ENCODE measurements at regions not wholly inside any gene's neighbourhood (a gene's known extent, or its start where the extent isn't known, plus 50 kb on each side); places are given as distances from the start of the nearest gene placed in this dataset.

DNA sequence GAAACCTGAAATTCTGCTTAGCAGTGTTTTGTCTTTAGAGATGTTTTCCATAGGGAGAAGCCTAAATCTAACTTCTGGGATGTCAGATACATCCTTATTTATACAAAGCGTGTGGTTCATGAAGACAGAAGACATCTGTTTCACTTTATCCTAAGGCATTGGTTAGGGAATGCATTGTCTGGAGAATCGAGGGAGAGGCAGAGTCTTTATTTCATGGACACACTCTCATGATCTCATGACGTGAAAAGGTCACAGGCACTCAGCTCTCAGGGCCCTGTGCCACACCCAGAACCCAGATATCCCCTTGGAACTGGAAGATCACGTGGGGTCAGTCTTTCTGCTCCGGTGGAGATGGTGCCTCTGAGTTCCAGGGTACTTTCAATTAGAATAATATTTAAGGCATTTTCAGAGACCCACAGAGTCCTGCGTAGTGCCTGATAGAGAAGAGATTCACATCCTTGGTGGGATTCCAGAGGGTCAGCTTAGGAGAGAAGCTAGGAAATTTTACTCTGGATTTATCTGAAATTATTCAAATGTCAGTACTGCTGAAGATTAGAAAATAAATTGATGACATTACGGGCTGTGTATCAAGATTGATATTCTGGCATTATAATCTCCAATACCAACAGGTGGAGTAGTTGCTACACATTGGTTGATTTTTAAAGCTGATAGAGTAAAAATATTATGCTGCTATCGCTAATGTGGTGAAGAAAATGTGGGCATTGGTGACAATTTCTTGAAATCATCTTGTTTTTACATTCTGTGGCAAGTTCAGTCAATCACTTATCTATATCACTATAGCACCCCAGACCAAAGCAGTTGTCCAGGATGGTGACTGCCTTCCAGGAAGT lies 378.3 kb downstream of the MTRR start:
- DNase-seq: no peak

DNA sequence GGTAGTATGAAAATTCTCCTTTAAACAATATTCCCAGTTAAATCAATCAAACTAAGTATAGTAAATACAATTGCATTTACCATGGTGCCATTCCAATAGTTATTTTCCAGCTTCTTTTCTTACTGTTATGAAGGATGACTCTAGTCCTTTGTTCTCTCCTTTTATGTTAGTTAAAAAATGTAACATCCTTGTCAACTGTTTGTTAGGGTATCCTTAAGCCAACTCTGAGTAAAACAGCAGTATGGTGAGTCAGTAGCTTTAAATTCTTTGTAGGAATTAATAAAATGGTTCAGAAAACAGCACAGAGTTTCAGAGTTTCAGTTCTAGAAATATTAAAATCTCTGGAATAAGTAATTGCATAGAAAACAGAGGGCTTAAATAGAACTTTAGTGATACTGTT lies 384.4 kb downstream of the MTRR start:
- no peak for DNase-seq

DNA sequence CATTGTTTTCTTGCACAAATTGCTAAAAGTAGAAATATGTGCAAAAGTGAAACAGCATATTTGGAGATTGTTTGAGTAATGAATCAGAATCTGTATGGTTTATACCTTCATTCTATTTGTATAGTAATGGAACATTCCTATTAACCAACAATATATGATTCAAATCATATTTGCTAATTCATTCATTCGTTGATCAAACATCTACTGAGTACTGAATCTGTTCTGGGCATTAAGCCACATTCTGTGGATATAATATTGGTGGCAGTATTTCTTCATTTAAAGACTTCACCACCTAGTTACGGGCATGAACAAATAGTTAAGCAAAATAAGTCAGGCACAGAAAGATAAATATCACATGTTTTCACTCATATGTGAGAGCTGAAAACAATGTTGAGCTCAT lies 385.7 kb downstream of the MTRR start:
- DNase-seq: no peak

DNA sequence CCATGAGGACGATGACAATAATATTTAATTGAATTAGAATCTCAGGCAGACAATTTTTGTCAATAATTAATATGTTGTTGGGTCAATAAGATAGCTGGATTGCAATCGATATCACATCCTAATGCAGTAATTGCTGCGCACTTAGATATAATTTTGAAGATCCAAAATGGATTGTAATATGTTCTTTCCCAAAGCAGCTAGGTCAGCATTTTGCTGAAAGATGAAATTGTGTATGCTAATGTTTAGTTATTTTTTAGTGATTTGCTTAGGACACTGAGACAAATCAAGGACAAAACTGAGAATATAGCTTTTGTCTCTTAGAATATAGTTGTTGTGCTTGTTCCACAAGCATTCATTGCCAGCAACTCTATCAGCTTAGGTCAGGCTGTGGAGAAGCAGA lies 389.9 kb downstream of the MTRR start:
- DNase-seq: no peak

DNA sequence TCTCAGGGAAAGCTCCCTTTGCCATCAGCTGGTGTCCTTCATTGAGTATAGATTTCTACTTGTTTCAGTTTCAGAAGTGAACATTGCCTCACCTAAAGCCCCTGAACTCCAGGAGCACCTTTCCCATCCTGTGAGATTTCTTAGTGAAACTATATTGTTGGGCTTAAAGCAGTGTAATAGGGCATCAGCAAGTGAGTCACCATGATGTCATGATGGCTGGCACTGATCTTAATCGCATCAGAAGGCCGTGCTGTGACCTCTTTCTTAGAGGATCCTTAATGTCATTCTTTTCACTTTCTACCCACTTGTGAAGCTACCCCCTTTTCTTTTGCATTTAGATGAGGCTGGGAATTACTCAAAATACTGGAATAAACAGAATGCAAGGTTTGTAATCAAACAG lies 401.3 kb downstream of the MTRR start:
- no peak for DNase-seq

DNA sequence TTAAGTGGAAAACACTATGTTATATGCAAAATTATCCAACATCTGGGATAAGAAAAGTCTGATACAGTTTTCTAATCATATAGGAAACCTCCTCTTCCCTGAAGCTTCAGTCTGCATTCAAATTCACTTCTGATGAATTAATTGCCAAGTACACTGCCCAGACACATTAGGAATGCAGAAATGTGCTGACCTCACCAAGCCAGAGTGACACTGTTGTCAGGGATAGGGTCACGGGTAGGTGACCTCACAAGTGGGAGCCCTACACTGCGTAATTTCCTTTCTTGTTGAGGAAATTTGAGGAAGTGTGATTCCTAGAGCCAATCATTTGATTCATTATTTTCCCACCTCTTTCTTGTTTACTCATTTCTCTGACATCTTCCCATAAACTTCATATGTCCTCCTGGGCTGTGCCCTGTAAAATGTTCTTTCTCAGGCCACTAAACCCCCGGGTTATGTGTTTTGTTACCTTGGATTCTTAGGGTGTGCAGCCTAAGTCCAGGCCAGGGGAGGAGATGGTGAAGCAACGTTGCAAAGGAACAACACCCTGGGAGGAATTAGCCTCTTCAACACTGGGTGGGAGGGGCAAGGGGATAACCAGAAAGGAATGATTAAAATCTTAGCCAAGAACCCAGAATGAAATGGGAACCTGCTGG lies 411.9 kb downstream of the MTRR start:
- no peak for DNase-seq

DNA sequence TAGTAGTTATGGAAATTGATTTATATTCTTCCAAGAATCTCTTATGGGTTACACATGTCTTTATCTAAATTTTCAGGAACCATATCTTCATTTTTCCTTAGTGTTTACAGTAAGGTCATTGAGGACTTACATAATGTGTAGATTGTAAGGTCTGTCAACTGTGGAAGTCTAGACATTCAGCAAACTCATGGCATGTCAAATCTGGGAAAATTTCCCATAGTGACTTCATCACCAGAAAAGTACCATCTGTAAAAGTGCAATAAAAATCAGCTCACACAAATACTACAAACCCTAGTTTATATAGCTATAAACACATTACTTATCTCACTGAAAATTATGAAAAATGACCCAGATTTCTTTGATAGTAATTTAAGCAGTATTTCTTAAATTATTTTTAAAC lies 419.4 kb downstream of the MTRR start:
- no peak for DNase-seq

DNA sequence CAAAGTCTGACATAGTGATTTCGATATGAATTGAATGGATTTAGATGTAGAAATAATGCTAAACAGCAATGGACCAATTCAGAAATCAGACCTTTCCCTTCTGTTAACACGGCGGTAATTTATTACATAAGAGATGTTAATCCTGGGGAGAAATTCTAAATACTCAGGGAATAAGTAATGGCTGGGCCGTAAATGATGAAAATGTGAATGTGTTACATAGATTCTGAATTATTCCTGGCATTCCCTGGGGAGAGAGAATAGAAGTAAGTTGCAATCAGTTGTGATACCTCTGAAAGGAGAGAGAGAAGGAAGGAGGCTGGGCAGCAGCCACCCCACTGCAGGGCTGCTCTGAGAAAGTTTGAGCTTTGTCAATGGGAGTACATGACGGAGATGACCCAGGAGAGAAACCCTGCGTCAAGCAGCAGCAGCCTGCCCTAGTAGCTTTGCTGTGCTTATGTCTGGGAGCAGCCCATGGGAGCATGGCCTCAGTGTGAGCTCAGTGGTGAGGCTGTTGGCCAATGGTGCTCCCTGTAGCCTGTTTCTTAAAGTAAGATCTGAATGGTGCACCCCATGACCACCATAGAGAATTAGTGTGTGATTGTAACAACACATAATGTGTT lies 420.1 kb downstream of the MTRR start:
- DNase-seq: no peak

DNA sequence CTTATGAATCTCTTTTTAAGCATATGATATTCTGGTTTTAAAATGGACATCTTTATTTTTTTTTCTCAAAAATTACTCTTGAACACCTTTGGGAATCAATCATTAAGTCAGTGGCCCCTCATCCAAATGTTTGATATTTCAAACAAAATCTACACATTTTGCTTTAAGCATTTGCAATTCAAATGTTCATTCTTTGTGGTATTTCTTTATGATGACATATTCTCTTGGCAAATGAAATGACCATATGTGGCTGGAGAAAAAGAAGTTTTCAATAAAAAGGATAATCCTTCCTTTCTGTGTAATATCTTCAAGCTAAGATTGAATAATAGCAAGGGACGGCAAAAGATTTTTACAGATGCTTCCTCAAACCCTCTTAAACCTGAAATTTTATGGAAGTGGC lies 420.8 kb downstream of the MTRR start:
- no peak for DNase-seq

DNA sequence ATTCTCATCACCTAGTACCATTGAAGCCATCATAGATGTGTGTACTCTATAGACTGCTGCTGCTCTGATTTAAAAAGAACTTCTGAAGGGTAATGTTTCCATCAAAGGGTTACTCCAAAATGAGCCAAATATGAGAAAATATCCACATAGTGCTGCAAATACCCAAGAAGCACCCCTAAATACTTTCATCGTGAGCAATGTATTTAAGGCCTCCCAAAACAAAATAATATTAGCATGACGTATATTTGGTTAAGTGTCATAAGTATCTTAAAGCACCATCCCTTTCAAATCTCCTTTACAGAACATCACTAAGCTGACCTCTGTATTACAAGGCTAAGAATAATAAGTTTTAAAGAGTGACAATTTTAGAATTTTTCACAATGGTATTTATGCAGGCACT lies 421.8 kb downstream of the MTRR start:
- DNase-seq: no peak

DNA sequence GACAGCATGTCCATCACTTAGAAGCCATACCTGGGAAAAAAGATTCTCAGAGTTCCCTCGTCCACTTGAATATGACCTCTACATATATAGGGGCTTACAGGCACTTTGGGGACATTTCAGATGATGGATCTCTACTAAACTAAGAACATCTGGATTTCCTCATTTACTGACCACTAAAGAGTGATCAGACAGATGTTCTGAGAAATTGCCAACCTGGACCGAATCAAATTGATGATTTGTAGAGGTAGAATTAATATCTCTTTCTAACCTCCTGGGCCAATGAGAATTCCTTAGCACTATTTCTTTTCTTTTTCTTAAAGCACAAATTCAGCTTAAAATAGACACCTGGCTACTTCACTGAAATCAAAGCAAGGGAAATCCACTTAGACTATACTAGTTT lies 422.7 kb downstream of the MTRR start:
- DNase-seq: no peak

DNA sequence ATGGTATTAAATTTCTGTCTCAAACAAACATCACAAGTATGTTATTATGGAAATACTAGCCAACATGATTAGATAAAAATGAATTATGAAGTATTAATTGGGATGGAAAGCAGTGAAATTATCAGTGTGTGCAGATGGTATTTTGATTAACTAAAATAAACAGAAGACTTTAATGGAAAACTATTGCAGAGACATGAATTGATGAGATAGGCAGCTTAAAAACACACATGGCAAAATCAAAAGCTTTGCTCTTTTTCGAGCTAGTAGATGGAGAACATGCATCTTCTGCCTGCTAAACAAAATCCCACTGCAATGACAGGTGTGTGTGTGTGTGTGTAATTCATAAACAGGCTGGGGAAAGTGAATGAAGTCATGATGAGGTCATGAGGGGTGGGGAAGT lies 426.2 kb downstream of the MTRR start:
- no peak for DNase-seq

DNA sequence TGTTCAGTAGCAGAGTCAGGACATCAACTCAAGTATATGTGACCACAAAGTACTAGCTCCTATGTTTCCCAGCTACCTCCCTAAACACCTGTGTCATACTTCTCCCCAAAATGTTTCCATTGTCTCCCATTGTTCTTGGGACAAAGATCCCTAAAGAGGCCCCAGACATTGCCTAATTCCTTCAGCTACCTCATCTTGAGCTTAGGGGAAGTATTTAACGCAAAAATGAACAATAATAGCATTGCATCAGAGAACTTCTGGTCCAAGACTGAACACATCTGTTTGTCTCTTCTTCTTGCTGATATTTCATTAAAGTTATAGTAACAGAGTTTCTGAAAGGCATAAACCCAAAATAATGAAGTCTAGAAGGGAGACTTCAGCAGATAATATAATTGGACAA lies 430.8 kb downstream of the MTRR start:
- DNase-seq: no peak

DNA sequence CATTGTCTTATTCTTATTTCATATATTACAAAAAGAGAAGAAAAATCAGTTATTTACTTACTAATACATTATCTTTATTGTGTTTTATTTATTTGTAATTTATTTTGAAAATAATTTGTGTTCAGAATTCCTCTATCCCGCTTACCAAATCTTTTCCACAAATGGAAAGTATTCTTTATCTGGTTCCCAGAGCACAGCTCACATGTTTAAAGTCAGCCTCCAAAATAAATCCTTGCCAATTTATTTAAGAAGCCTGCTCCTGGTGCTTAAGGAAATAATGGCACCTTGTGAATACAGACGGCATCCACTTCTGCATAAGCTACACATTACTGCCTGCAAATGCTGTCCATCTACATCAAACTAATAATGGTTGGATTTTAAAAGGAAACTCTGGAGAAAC lies 435.4 kb downstream of the MTRR start:
- DNase-seq: no peak

DNA sequence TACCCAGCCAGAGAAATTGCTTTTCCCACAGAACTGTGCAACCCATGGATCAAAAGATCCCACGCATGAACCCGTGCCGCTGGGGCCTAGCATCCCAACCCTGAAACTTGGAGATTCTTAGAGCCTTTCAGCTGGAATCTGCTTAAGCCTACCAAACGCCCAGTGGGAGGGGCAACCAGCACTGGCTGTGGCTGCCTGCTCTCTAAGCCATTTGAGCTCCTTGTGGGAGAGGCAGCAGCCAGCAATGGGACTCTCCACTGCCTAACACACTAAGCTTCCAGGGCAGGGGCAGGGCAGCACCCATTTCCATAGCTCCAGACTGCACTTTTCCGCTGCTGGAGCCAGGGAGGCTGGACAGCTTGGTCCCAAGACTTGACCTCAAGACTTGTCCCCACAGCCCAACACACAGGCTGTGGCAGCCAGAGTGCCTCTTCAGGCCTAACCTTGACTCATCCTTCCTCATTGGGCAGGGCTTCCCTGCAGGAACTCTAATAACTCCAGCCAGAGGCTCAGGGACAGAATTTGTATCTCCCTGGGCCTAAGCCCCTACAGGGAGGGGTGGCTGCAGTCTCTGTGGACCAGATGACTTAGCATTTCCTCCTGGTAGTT lies 437.4 kb downstream of the MTRR start:
- DNase-seq: no peak

DNA sequence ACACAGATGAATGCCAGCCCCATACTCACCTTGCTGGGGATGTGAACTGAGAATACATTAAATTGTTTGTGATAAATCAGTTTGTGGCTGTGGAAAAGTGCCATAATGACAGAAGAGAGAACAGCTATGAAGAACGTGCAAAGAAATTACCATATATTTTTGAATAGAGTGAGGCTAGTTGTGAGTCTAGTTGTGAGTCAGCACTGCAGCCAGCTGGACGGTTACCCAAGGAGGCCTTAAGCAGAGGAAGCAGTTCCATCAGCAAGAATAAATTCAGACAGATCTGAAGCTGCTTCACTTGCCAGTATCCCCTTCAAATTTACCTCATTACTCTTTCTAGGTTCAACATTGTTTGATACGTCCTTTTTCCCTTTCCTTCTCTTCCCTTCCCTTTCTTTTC lies 446.0 kb downstream of the MTRR start:
- DNase-seq: no peak

DNA sequence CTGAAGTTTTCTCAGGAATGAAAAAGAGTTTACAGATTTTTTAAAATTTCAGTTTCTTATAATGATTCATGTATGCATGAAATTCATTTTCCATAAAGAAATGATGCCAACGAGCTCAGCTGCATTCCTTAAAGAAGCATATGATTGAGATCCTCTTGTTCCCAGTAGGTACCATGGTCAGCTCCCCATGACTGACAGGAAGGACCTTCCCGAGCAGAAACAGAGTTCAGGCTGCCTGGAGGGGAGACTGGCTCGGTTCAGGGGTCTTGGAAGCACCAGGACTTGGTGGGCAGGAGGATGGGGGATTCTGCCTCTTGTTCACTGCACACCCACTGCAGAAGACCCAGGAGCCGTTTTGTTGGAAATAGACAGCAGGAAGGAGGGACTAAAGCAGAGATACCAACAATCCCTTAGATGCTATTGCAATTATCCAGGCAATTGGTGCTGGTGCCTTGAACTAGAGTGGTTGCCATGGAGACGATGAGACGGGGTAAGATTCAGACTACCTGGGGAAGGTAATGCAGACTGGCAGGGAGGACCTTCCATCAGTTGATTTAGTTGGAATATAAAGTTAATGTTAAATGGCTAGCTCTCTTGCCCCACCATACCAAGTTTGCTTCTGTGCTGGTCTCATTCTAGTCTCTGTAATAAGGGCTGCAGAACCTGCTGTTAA lies 447.8 kb downstream of the MTRR start:
- DNase-seq: peak; percentile 5

DNA sequence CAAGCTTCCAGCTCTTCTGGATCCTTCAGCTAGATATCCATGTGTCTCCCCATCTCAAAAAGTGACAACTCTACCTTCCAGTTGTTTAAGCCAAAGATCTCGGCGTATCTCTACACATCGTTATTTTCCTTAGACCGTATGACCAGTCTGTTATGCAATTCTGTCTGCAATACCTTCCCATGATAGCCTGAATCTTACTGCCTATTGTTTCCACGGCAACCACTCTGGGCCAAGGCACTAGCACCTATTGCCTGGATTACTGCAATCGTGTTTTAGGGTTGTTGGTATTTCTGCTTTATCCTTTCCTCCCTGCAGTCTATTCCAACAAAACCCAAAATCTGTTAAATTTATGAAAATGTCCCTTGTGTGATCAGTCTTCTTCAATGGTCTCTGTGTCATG lies 448.4 kb downstream of the MTRR start:
- no peak for DNase-seq

DNA sequence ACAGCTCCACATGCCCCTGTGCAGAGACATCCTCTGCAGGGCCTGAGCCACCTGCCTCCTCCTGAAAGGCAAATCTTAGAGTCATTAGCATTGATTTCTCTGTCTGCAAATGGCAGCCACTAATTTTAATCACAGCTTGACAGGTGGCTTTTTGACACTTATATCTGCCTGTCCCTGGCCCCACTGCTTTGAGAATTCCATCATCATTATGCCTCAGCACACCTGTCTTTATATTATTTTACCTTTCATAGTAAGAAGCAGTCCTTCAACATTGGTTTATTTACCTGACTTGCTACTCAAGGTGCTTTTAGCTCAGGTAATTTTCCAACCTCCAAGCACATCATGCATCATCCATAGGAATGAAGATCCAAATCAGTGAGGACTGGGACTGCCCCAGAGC lies 451.3 kb downstream of the MTRR start:
- DNase-seq: no peak

DNA sequence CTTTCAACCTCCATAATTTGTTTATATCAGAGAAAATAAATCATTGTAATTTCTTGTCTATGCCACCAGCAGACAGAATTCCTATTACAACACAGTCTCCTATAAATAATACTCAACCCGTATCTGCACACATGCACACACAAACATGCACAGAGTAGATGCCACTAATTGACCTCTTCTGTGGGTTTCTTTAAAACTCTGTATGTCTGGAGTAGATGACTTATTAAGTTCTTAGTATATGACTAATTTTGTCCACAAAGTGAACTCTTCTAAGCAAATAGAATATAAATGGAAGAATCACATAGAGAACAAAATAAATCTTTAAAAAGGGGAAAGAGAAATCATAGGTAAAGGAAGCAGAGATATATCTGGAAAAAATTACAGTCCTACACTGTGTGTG lies 452.3 kb downstream of the MTRR start:
- peak; percentile 24 for DNase-seq

DNA sequence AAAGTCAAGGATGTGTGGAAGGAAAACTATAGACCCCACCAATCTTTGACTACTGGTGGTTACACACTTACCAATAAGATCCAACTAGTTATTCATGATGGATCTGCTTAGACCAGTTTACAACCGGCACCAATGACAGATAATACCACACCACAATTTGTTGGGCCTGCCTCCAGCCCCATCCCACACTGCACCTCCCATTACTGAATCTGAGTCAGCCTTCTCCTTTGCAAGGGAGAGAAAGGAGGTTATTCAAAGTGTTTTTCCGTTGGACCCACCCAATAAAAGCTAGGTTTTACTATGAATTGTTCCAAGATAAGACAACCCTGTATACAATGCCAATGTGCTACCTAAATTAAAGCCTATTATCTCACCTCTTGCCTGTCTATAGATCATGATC lies 453.5 kb downstream of the MTRR start:
- DNase-seq: no peak

DNA sequence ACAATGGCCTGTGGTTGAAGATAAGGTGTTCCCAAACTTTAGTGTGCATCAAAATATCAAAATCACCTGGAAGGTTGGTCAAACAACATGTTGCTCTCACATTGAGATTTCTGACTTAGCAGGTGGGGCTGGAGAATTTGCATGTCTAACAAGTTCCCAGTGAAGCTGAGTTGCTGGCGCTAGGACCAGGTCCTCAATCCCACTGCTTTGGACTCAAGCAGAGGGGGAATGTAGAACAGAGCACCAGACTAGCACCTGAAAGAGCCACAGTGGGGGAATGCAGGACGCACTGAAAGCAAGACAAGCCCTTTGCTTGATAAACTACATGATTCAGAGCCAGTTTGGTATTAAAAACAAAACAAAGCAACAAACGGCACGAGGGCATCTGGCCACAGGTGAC lies 458.1 kb downstream of the MTRR start:
- DNase-seq: no peak

DNA sequence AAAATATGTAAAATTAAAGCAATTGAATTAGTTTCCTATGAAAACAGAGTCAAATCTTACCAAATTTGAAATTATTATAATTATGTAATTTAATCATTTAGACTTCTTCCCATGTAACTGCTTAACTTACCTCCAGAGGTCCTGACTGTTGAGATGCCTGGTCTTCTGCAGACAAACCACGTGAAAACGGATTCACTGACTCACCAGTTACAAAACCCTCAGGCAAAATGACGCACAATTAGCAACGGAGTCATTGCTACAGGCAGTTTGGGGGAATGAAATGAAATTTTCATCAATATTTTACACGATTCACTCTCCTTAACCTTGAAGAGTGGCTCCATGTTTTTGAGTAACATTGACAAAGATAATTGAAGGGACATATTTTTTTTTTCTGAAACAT lies 460.8 kb downstream of the MTRR start:
- DNase-seq: peak; percentile 16
